ENCODE measurements at regions not wholly inside any gene's neighbourhood (a gene's known extent, or its start where the extent isn't known, plus 50 kb on each side); places are given as distances from the start of the nearest gene placed in this dataset.
A peak's percentile ranks its signal among the peaks of the same experiment; 100 is the strongest.

DNA sequence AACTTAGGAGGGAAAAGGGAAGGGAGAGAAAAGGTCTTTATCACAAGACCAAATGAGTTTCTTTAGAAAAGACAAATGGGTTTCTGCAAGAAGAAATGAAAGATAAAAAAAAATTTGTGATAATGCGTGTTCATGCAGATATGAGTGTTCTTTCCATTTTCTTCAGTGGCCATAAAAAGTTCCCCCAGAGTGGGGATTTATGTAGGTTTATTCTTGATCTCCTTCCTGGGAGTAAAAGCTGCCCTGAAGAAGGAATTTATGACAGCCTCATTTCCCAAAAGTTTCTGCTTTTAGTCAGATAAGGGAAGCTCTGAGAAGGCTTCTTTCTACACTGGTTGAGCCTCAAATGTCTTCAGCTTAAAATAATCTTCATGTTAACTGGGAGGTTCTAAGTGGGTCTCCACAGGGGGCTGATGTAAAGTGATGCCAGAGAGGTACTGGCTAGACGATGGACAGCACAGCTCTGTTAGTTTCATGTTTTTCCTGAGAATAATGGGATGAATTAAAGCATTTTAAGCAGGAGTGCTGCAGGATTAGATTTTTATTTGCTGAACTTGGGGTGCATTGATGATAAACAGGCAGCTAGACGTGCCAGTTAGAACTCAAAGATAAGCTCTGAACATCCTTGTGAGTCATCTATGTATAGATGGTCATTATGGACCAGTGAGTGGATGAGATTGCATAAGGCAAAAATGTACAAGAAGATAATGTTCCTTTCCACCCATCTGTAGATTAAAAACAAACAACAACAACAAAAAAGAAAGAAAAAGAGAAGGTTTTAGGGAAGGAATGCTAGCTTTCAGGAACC is 65.6 kb upstream of the EPCAM start:
- CTCF ChIA-PET: interaction anchor here (0.9 to 1.0 kb wide), 2 partner anchors 13 to 32 kb away, joined by 3 read pairs; no protein-coding TSS in a partner anchor
- Mint-ChIP-seq H3K27ac (no peak overlapping the region), H3K9me3 (ENCODE audit: insufficient read depth) (no peaks in the 10 kb centered on the region), H3K27me3 (ENCODE audit: low read depth) (peaks cover 49% of the 10 kb centered on the region), H3K36me3 (ENCODE audit: low read depth) (no peaks in the 10 kb centered on the region), H3K4me3 (no peak overlapping the region), H3K4me1 (ENCODE audit: low read depth) (peaks cover 14% of the 10 kb centered on the region)
- ATAC-seq (no peak), DNase-seq (no peak)
- POLR2A ChIA-PET: interaction anchor here (0.6 kb wide), 1 partner anchor 451 kb away, joined by 3 read pairs; no protein-coding TSS in a partner anchor

DNA sequence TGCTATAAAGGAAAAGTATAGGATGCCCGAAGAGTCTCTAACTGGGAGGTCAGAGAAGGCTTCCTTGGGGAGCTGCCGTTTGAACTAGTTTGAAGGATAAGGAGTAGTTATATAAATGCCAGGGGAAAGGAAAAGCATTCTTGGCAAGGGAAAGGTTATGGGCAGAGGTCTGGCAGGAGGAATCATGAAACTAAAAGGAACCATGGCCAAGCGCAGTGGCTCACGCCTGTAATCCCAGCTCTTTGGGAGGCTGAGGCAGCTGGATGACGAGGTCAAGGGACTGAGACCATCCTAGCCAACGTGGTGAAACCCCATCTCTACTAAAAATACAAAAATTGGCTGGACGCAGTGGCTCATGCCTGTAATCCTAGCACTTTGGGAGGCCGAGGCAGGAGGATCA is 66.8 kb upstream of the EPCAM start:
- ATAC-seq (no peak), DNase-seq (no peak)
- Mint-ChIP-seq H3K36me3 (ENCODE audit: low read depth) (no peaks in the 10 kb centered on the region), H3K27ac (no peak overlapping the region), H3K27me3 (ENCODE audit: low read depth) (peaks cover 54% of the 10 kb centered on the region), H3K9me3 (ENCODE audit: insufficient read depth) (no peaks in the 10 kb centered on the region), H3K4me3 (no peak overlapping the region), H3K4me1 (ENCODE audit: low read depth) (peaks cover 14% of the 10 kb centered on the region)
- CTCF ChIA-PET: interaction anchor here (1.8 to 2.6 kb wide), 2 partner anchors 10 to 21 kb away, joined by 3 to 12 read pairs; no protein-coding TSS in a partner anchor
- POLR2A ChIA-PET: interaction anchor here (0.6 kb wide), 1 partner anchor 27 kb away, joined by 3 read pairs; no protein-coding TSS in a partner anchor

DNA sequence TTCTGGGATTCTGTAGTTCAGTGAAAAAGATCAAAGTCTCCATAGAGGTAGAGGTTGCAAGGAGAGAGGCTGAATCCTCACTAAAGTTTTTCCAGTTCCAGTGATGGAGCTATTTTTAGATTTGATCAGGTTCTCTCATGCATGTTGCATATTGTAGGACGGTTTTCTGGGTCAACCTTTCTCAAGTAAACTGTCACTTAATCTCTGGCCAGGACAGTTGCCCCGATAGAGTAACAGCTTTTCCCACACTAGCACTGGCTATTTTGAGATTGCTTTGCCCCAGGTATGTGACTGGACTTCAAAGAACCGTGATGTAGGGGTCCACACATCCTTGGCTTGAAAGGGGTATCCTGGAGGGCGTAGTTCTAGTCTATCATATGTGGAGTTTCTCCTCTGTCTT is 67.4 kb upstream of the EPCAM start:
- Mint-ChIP-seq H3K4me3 (no peak overlapping the region), H3K4me1 (ENCODE audit: low read depth) (peaks cover 14% of the 10 kb centered on the region), H3K27ac (no peak overlapping the region), H3K36me3 (ENCODE audit: low read depth) (no peaks in the 10 kb centered on the region), H3K27me3 (ENCODE audit: low read depth) (peaks cover 52% of the 10 kb centered on the region), H3K9me3 (ENCODE audit: insufficient read depth) (no peaks in the 10 kb centered on the region)
- ATAC-seq: no peak
- no peak for DNase-seq
- CTCF ChIA-PET: interaction anchor here (1.8 to 2.6 kb wide), 2 partner anchors 9 to 21 kb away, joined by 3 to 12 read pairs; no protein-coding TSS in a partner anchor
- POLR2A ChIA-PET: interaction anchor here (0.6 to 0.7 kb wide), 2 partner anchors 27 to 414 kb away, joined by 3 read pairs; no protein-coding TSS in a partner anchor

DNA sequence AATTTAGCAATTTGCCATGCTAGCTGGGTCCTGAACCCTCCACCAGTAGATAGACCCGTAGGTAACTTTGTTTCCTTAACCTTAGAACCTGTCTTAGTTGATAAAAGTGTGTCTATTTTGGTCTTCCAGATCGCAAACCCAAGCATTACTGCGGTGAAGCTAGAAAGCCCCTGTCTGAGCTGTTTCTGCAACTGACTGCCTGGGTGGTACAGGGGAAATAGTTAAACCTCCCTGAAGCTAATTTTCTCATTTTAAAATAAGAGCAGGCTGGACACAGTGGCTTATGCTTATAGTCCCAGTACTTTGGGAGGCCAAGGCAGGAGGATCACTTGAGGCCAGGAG is 67.9 kb upstream of the EPCAM start:
- Mint-ChIP-seq H3K27ac (no peak overlapping the region), H3K4me3 (peak overlapping the region; percentile 23), H3K27me3 (ENCODE audit: low read depth) (peaks cover 49% of the 10 kb centered on the region), H3K36me3 (ENCODE audit: low read depth) (no peaks in the 10 kb centered on the region), H3K9me3 (ENCODE audit: insufficient read depth) (no peaks in the 10 kb centered on the region), H3K4me1 (ENCODE audit: low read depth) (peaks cover 14% of the 10 kb centered on the region)
- DNase-seq (no peak), ATAC-seq (no peak)
- CTCF ChIA-PET: interaction anchor here (1.8 to 2.6 kb wide), 2 partner anchors 9 to 22 kb away, joined by 3 to 12 read pairs; no protein-coding TSS in a partner anchor
- POLR2A ChIA-PET: interaction anchor here (0.7 kb wide), 1 partner anchor 413 kb away, joined by 3 read pairs; no protein-coding TSS in a partner anchor

DNA sequence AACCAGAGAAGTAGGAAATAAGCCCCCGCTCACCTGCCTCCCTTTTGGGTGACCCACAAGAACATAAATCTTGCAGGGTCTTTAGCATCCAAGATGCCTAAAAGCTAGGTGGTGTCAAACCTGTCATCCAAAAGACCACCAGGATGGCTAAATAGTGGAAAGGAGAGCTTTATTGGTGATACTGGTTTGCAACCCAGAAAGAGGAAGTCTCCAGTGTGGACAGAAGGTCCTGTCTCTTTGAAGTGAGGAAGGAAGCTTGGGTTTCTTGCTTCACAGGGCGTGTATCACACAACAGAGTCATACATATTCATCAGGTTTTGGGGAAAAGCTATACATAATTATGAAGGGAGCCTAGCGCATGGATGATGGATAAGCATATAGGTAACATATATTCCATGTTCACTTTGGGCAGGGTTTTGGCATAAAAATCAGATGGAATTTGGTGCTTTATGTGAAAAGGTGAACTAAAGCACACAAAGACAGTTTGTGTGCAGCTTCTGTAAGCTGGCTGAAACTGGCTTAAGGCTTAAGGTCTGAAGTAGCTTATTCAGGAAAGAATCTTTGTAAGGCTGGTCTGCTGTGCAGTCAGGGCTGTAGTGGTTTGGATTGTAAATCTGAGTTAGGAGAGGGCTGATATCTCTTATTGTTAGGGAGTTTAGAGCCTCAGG is 68.4 kb upstream of the EPCAM start:
- Mint-ChIP-seq H3K27me3 (ENCODE audit: low read depth) (peaks cover 50% of the 10 kb centered on the region), H3K9me3 (ENCODE audit: insufficient read depth) (no peaks in the 10 kb centered on the region), H3K36me3 (ENCODE audit: low read depth) (no peaks in the 10 kb centered on the region), H3K4me1 (ENCODE audit: low read depth) (peaks cover 14% of the 10 kb centered on the region), H3K4me3 (peak overlapping the region; percentile 23), H3K27ac (no peak overlapping the region)
- DNase-seq (peak; percentile 28), ATAC-seq (no peak)
- CTCF ChIA-PET: interaction anchor here (0.8 to 2.6 kb wide), 3 partner anchors 8 to 29 kb away, joined by 3 to 12 read pairs (median 3); no protein-coding TSS in a partner anchor
- POLR2A ChIA-PET: no interaction called here

DNA sequence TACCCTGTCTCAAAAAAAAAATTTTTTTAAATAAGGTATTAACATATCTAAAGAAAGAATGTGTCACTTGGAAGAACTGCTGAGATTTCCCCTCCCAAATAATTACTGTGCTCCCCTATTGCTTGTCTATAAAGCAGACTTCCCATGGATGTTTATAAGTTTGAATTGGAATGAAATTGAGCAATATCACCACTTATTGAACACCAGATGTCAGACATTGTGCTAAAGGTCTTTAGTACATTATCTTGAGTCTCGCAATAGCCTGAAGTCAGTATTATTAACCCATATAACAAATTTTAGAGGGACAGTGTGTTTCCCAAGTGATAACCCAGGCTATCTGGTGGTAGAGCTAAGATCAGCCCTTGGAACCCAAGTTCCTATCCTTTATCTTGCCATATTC is 69.0 kb upstream of the EPCAM start:
- ChIA-PET POLR2A (no interaction called here), CTCF (interaction anchor here (0.8 to 2.6 kb wide), 2 partner anchors 23 to 29 kb away, joined by 3 to 12 read pairs; no protein-coding TSS in a partner anchor)
- Mint-ChIP-seq H3K27ac (no peak overlapping the region), H3K36me3 (ENCODE audit: low read depth) (no peaks in the 10 kb centered on the region), H3K9me3 (ENCODE audit: insufficient read depth) (no peaks in the 10 kb centered on the region), H3K4me3 (no peak overlapping the region), H3K27me3 (ENCODE audit: low read depth) (peaks cover 49% of the 10 kb centered on the region), H3K4me1 (ENCODE audit: low read depth) (peaks cover 14% of the 10 kb centered on the region)
- ATAC-seq (no peak), DNase-seq (no peak)

DNA sequence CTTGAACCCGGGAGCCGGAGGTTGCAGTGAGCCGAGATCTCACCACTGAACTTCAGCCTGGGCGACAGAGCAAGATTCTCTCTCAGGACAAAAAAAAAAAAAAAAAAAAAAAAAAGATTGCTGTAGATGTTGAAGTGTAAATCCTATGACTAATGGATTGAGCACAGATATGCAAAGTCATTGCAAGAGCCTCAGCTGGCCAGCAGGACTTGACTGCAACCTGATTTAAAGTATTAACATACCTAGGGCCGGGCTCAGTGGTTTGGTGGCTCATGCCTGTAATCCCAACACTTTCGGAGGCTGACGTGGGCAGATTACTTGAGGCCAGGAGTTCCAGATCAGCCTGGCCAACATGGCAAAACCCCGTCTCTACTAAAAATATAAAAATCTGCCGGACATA is 69.6 kb upstream of the EPCAM start:
- Mint-ChIP-seq H3K4me1 (ENCODE audit: low read depth) (peaks cover 14% of the 10 kb centered on the region), H3K9me3 (ENCODE audit: insufficient read depth) (no peaks in the 10 kb centered on the region), H3K36me3 (ENCODE audit: low read depth) (no peaks in the 10 kb centered on the region), H3K27ac (no peak overlapping the region), H3K4me3 (no peak overlapping the region), H3K27me3 (ENCODE audit: low read depth) (peaks cover 44% of the 10 kb centered on the region)
- DNase-seq: no peak
- CTCF ChIA-PET: no interaction called here
- no peak for ATAC-seq
- POLR2A ChIA-PET: no interaction called here

DNA sequence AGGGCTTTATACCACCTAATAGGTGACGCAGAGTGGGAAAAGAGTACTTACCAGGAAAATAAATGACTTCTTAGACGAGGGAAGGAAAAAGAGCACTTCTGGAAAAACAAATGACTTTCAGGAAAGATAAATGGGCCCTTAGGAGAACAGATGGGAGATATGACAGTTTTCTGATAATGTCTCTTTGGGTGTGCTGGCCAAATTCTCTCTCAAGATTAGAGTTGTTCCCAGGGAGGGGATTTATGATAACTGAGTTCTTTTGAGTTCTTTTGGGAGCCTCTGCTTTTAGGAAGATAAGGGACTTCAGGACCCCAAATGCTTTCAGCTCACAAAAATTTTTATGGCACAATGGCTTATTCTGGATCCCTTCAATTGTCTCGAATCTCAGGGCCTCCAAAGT is 70.3 kb upstream of the EPCAM start:
- Mint-ChIP-seq H3K27me3 (ENCODE audit: low read depth) (peaks cover 45% of the 10 kb centered on the region), H3K27ac (no peak overlapping the region), H3K9me3 (ENCODE audit: insufficient read depth) (no peaks in the 10 kb centered on the region), H3K36me3 (ENCODE audit: low read depth) (no peaks in the 10 kb centered on the region), H3K4me3 (no peak overlapping the region), H3K4me1 (ENCODE audit: low read depth) (peaks cover 14% of the 10 kb centered on the region)
- POLR2A ChIA-PET: no interaction called here
- DNase-seq (no peak), ATAC-seq (no peak)
- CTCF ChIA-PET: no interaction called here

DNA sequence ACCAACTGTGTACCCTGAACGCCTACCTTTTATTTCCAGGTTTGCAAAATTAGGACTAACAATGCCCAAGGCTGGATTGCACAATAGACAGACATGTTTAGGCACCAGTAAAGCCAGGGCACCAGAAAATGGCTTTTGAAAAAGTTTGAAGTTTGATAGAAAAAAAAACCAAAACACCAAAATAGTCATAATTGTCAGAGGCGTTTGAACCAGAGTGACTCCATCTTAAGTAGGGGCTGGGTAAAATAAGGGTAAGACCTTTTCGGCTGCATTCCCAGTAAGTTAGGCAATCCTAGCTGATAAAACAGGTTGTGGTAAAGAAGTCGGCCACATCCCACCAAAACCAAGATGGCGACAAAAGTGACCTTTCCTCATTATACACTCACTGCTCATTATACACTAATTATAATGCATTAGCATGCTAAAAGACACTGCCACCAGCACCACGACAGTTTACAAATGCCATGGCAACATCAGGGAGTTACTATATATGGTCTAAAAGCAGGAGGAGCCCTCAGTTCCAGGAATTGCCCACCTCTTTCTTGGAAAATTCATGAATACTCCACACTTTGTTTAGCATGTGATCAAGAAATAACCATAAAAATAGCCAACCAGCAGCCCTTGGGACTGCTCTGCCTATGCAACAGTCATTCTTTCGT is 71.2 kb upstream of the EPCAM start:
- DNase-seq (no peak), ATAC-seq (no peak)
- Mint-ChIP-seq H3K9me3 (ENCODE audit: insufficient read depth) (no peaks in the 10 kb centered on the region), H3K27ac (no peak overlapping the region), H3K27me3 (ENCODE audit: low read depth) (peaks cover 39% of the 10 kb centered on the region), H3K36me3 (ENCODE audit: low read depth) (no peaks in the 10 kb centered on the region), H3K4me3 (no peak overlapping the region), H3K4me1 (ENCODE audit: low read depth) (peaks cover 14% of the 10 kb centered on the region)
- POLR2A ChIA-PET: no interaction called here
- CTCF ChIA-PET: no interaction called here

DNA sequence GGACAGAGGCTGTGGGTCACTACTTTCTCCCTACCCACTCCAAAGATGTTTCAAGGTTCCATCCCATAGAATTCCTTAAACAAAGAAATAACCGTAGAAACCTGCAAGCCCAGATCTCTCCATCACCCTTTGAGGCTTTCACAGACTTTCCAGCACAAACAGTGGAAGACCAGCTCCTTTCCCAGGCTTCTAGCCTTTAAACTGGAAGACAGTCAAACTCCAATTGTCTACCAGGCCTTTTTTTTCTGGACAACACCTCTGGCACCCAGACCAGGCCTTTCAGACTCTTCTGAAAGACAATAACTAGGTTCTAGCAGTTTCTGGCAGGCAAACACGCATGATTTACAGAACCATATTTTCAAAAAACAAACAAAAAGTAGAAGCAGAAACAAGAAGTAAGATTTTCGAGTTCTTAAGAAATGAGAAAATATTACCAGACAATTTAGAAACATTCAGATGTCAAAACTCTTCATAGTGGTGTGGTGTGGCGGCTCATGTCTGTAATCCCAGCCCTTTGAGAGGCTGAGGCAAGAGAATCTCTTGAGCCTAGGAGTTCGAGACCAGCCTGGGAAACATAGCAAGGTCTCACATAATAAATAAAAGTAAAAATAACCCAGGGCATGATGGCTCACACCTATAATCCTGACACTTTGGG is 73.0 kb upstream of the EPCAM start:
- H3K4me1 Mint-ChIP-seq (ENCODE audit: low read depth): peaks cover 10% of the 10 kb centered on the region
- no peak overlapping the region for H3K27ac Mint-ChIP-seq
- ChIA-PET POLR2A (no interaction called here), CTCF (interaction anchor here (1.1 kb wide), 1 partner anchor 40 kb away, joined by 3 read pairs; no protein-coding TSS in a partner anchor)
- ATAC-seq: no peak
- no peak for DNase-seq
- H3K27me3 Mint-ChIP-seq (ENCODE audit: low read depth): peaks cover 31% of the 10 kb centered on the region
- H3K9me3 Mint-ChIP-seq (ENCODE audit: insufficient read depth): no peaks in the 10 kb centered on the region
- no peak overlapping the region for H3K4me3 Mint-ChIP-seq
- H3K36me3 Mint-ChIP-seq (ENCODE audit: low read depth): no peaks in the 10 kb centered on the region
